ENCODE measurements at regions not wholly inside any gene's neighbourhood (a gene's known extent, or its start where the extent isn't known, plus 50 kb on each side); places are given as distances from the start of the nearest gene placed in this dataset.

- TF ChIP-seq POLR2A (IDR thresholded peaks at IDR 0.05; ENCODE audit: extremely low read depth, insufficient read length) (no peak), MAX (IDR thresholded peaks at IDR 0.05; ENCODE audit: low read depth, low read length) (no peak), CTCF (IDR thresholded peaks at IDR 0.05; ENCODE audit: low read depth, low read length) (no peak), MYC (IDR thresholded peaks at IDR 0.05; ENCODE audit: low read depth, low read length) (no peak)
- H3K4me3 ChIP-seq (ENCODE audit: low read depth, low read length): no peak overlapping the region
- no peak for DNase-seq (ENCODE audit: low read depth)
Observed at GRCh38 chr9:108130905-108131304, 641.3 kb upstream of the KLF4 start.

- peak; percentile 54 for DNase-seq (ENCODE audit: low read depth)
- H3K4me3 ChIP-seq (ENCODE audit: low read depth, low read length): no peak overlapping the region
- TF ChIP-seq MAX (IDR thresholded peaks at IDR 0.05; ENCODE audit: low read depth, low read length) (no peak), MYC (IDR thresholded peaks at IDR 0.05; ENCODE audit: low read depth, low read length) (no peak), CTCF (IDR thresholded peaks at IDR 0.05; ENCODE audit: low read depth, low read length) (peak; percentile 81)
Observed at GRCh38 chr9:108125625-108126024, 636.1 kb upstream of the KLF4 start.

GRCh38 chr9:108119530-108120113, 630.1 kb upstream of the KLF4 start:
- DNase-seq (ENCODE audit: low read depth): no peak
- no peak overlapping the region for H3K4me3 ChIP-seq (ENCODE audit: low read depth, low read length)
- TF ChIP-seq POLR2A (IDR thresholded peaks at IDR 0.05; ENCODE audit: extremely low read depth, insufficient read length) (no peak), CTCF (IDR thresholded peaks at IDR 0.05; ENCODE audit: low read depth, low read length) (no peak), MAX (IDR thresholded peaks at IDR 0.05; ENCODE audit: low read depth, low read length) (no peak), MYC (IDR thresholded peaks at IDR 0.05; ENCODE audit: low read depth, low read length) (no peak)

- H3K4me3 ChIP-seq (ENCODE audit: low read depth, low read length): no peak overlapping the region
- no peak for DNase-seq (ENCODE audit: low read depth)
- TF ChIP-seq CTCF (IDR thresholded peaks at IDR 0.05; ENCODE audit: low read depth, low read length) (no peak), MAX (IDR thresholded peaks at IDR 0.05; ENCODE audit: low read depth, low read length) (no peak), POLR2A (IDR thresholded peaks at IDR 0.05; ENCODE audit: extremely low read depth, insufficient read length) (no peak)
Observed at GRCh38 chr9:108117795-108118194, 628.2 kb upstream of the KLF4 start.

- TF ChIP-seq CTCF (IDR thresholded peaks at IDR 0.05; ENCODE audit: low read depth, low read length) (no peak), POLR2A (IDR thresholded peaks at IDR 0.05; ENCODE audit: extremely low read depth, insufficient read length) (no peak), MYC (IDR thresholded peaks at IDR 0.05; ENCODE audit: low read depth, low read length) (no peak), MAX (IDR thresholded peaks at IDR 0.05; ENCODE audit: low read depth, low read length) (no peak)
- no peak for DNase-seq (ENCODE audit: low read depth)
- no peak overlapping the region for H3K4me3 ChIP-seq (ENCODE audit: low read depth, low read length)
Observed at GRCh38 chr9:108117306-108117705, 627.7 kb upstream of the KLF4 start.

- TF ChIP-seq MYC (IDR thresholded peaks at IDR 0.05; ENCODE audit: low read depth, low read length): no peak
- no peak for TF ChIP-seq CTCF (IDR thresholded peaks at IDR 0.05; ENCODE audit: low read depth, low read length)
- TF ChIP-seq POLR2A (IDR thresholded peaks at IDR 0.05; ENCODE audit: extremely low read depth, insufficient read length): no peak
- no peak for TF ChIP-seq MAX (IDR thresholded peaks at IDR 0.05; ENCODE audit: low read depth, low read length)
- DNase-seq (ENCODE audit: low read depth): peak; percentile 12
- no peak overlapping the region for H3K4me3 ChIP-seq (ENCODE audit: low read depth, low read length)
Observed at GRCh38 chr9:108113596-108113995, 624.0 kb upstream of the KLF4 start.
